ENCODE measurements at regions not wholly inside any gene's neighbourhood (a gene's known extent, or its start where the extent isn't known, plus 50 kb on each side); places are given as distances from the start of the nearest gene placed in this dataset.

- intact Hi-C loops (cut with DNase I): no loop called here
- ATAC-seq (no peak), DNase-seq (no peak)
Observed at GRCh38 chr7:20931739-20932138, 145.1 kb upstream of the SP8 start.

GRCh38 chr7:20932785-20933527 lies 146.3 kb upstream of the SP8 start:
- DNase-seq: no peak
- no peak for ATAC-seq
- intact Hi-C loops (cut with DNase I): no loop called here

GRCh38 chr7:20945451-20945850 lies 158.8 kb upstream of the SP8 start:
- intact Hi-C loops (cut with DNase I): no loop called here
- ATAC-seq: no peak
- no peak for DNase-seq

GRCh38 chr7:20952916-20953315 lies 166.2 kb upstream of the SP8 start:
- no peak for ATAC-seq

GRCh38 chr7:20954711-20955619 lies 168.3 kb upstream of the SP8 start:
- intact Hi-C loops (cut with DNase I): no loop called here
- no peak for DNase-seq
- ATAC-seq: no peak

More at GRCh38 chr7:20952916-20953315, 166.2 kb upstream of the SP8 start:
- DNase-seq: no peak
- intact Hi-C loops (cut with DNase I): no loop called here

GRCh38 chr7:20958572-20958971 lies 171.9 kb upstream of the SP8 start:
- intact Hi-C loops (cut with DNase I): no loop called here
- DNase-seq (no peak), ATAC-seq (no peak)

GRCh38 chr7:20959281-20959680 lies 172.6 kb upstream of the SP8 start:
- intact Hi-C loops (cut with DNase I): no loop called here
- DNase-seq (no peak), ATAC-seq (no peak)

- ATAC-seq (no peak), DNase-seq (no peak)
- intact Hi-C loops (cut with DNase I): no loop called here
Observed at GRCh38 chr7:20963556-20964280, 177.0 kb upstream of the SP8 start.

GRCh38 chr7:20964281-20964918 lies 177.7 kb upstream of the SP8 start:
- ATAC-seq: no peak
- DNase-seq: no peak
- intact Hi-C loops (cut with DNase I): no loop called here

- ATAC-seq: no peak
- intact Hi-C loops (cut with DNase I): no loop called here
Observed at GRCh38 chr7:20971219-20971618, 184.5 kb upstream of the SP8 start.

GRCh38 chr7:20980232-20980631 lies 193.5 kb upstream of the SP8 start:
- intact Hi-C loops (cut with DNase I): no loop called here
- DNase-seq: no peak
- ATAC-seq: no peak

More at GRCh38 chr7:20971219-20971618, 184.5 kb upstream of the SP8 start:
- DNase-seq: no peak

- ATAC-seq: no peak
- intact Hi-C loops (cut with DNase I): no loop called here
- no peak for DNase-seq
Observed at GRCh38 chr7:20980668-20981264, 194.1 kb upstream of the SP8 start.

- DNase-seq (no peak), ATAC-seq (no peak)
- intact Hi-C loops (cut with DNase I): no loop called here
Observed at GRCh38 chr7:20988340-20988739, 201.7 kb upstream of the SP8 start.

- ATAC-seq: no peak
- intact Hi-C loops (cut with DNase I): no loop called here
- DNase-seq: no peak
Observed at GRCh38 chr7:20991544-20991943, 204.9 kb upstream of the SP8 start.

- DNase-seq: no peak
- ATAC-seq: no peak
- intact Hi-C loops (cut with DNase I): no loop called here
Observed at GRCh38 chr7:20993693-20994092, 207.0 kb upstream of the SP8 start.

- DNase-seq: no peak
- intact Hi-C loops (cut with DNase I): no loop called here
- ATAC-seq: no peak
Observed at GRCh38 chr7:20998309-20998708, 211.6 kb upstream of the SP8 start.

GRCh38 chr7:21011153-21011552 lies 224.5 kb upstream of the SP8 start:
- no peak for ATAC-seq
- intact Hi-C loops (cut with DNase I): no loop called here

GRCh38 chr7:21013765-21014539 lies 227.3 kb upstream of the SP8 start:
- intact Hi-C loops (cut with DNase I): no loop called here
- ATAC-seq (no peak), DNase-seq (no peak)

More at GRCh38 chr7:21011153-21011552, 224.5 kb upstream of the SP8 start:
- DNase-seq: no peak
